Testis (tissue), 2 donors: ENCODE measurements at regions not wholly inside any gene's neighbourhood (a gene's known extent, or its start where the extent isn't known, plus 50 kb on each side); places are given as distances from the start of the nearest gene placed in this dataset.

Experiments
- POLR2A ChIP-seq: fragments of 450-650 bp; IDR thresholded peaks from one replicate; pipeline ENCODE4 v1.6.1; 2017; ENCODE audit warnings: antibody characterized with exemption, mild to moderate bottlenecking, moderate library complexity
- TF ChIP-seq, protein P1 (sequence below), 3 experiments: fragments of 450-650 bp in 2 of 3; fragments of 200-600 bp in 1 of 3; sonication (generic) in 1 of 3; IDR thresholded peaks; one replicate each; pipeline ENCODE4 v1.5.1; 2016 to 2019; ENCODE audit warnings: antibody characterized with exemption in 3 of 3, mild to moderate bottlenecking in 2 of 3, moderate library complexity in 1 of 3

DNA sequence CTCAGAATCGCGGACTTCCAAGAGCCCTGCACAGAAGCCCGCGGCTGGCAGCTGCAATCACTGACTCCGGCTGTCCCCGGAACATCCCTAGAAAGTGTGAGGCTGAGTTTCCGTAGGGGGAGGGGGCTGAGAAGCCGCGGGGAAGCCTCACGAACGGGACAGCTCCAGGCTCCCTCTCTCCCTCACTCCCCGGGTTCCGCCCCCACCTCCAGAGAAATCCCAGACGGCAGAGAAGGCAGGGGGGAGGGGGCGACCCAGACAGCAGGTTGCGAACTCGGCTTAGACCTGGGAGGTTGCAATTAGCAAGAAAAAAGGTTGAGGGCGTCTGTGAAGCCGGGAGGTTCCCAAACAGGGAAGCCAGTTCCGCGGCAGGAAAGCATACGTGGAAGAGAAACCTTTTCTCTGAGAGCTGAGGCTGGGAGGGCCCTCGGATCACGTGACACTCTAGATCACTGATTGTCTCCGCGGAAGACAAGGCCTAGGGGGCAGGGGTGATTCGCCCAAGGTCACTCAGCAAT lies 73.8 kb upstream of the CPLX2 start:
- TF ChIP-seq, protein P1, sequence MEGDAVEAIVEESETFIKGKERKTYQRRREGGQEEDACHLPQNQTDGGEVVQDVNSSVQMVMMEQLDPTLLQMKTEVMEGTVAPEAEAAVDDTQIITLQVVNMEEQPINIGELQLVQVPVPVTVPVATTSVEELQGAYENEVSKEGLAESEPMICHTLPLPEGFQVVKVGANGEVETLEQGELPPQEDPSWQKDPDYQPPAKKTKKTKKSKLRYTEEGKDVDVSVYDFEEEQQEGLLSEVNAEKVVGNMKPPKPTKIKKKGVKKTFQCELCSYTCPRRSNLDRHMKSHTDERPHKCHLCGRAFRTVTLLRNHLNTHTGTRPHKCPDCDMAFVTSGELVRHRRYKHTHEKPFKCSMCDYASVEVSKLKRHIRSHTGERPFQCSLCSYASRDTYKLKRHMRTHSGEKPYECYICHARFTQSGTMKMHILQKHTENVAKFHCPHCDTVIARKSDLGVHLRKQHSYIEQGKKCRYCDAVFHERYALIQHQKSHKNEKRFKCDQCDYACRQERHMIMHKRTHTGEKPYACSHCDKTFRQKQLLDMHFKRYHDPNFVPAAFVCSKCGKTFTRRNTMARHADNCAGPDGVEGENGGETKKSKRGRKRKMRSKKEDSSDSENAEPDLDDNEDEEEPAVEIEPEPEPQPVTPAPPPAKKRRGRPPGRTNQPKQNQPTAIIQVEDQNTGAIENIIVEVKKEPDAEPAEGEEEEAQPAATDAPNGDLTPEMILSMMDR (IDR thresholded peaks at IDR 0.05): no peak
- TF ChIP-seq POLR2A: no peak
